ENCODE measurements at regions not wholly inside any gene's neighbourhood (a gene's known extent, or its start where the extent isn't known, plus 50 kb on each side); places are given as distances from the start of the nearest gene placed in this dataset.

DNA sequence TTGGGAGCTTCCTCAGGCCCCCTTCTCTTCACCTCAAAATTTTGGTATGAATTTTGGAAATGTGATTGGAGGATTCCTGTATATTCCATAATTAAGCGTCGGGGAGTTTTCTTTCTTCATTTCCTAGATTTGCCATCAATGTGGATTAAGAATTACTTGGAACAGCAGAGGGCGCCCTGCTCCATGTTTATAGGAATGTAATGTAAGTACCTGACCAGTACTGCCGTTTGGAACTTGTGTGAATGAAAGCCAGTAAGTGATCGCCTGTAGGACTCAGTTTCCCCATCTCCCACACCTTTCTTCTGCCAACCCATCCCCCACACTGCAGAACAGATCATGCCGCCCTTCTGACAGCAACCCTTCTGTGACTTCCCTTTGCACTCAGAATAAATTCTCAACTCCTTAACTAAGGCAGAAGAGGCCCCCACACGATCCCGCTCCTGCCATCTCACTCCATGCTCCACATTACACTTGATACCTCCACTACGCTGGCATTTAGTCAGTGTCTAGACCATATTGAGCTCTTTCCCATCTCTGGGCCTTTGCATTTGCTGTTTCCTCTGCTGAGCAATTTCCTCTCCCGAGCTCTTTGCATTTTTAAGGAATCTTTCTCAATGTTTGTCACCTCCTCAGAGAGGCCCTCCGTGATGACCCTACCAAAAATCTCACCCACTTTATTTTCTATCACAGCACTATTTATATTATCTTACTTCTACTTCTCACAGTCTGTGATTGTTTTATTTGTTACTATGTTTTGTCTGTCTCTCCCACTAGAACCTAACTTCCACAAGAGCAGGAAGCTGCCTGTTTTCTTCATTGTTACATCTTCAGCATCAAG is 79.5 kb upstream of the HTR4 start:
- peak; percentile 84 for DNase-seq (ENCODE audit: low read depth)
- TF ChIP-seq, protein P1, sequence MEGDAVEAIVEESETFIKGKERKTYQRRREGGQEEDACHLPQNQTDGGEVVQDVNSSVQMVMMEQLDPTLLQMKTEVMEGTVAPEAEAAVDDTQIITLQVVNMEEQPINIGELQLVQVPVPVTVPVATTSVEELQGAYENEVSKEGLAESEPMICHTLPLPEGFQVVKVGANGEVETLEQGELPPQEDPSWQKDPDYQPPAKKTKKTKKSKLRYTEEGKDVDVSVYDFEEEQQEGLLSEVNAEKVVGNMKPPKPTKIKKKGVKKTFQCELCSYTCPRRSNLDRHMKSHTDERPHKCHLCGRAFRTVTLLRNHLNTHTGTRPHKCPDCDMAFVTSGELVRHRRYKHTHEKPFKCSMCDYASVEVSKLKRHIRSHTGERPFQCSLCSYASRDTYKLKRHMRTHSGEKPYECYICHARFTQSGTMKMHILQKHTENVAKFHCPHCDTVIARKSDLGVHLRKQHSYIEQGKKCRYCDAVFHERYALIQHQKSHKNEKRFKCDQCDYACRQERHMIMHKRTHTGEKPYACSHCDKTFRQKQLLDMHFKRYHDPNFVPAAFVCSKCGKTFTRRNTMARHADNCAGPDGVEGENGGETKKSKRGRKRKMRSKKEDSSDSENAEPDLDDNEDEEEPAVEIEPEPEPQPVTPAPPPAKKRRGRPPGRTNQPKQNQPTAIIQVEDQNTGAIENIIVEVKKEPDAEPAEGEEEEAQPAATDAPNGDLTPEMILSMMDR (IDR thresholded peaks at IDR 0.05; ENCODE audit: insufficient read depth, low read depth, low read length) = peak; percentile 71
- H3K4me3 ChIP-seq (ENCODE audit: low read depth, low read length) = no peak overlapping the region

DNA sequence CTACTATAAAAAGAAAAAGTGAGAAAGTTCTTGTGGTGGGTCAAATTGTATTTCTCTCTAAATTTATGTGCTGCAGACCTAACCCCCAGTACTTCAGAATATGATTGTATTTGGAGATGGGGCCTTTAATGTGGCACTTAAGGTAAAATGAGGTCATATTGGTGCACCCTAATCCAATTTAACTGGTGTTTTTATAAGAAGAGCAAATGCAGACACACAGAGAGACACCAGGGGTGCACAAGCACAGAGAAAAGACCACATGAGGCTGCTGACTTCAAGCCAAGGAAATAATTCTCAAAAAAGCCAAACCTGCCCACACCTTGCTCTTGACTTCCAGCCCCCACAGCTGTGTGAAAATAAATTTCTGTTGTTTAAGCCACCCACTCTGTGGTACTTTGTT is 80.2 kb upstream of the HTR4 start:
- TF ChIP-seq, protein P1 (IDR thresholded peaks at IDR 0.05; ENCODE audit: insufficient read depth, low read depth, low read length) = no peak
- H3K4me3 ChIP-seq (ENCODE audit: low read depth, low read length) = no peak overlapping the region
- DNase-seq (ENCODE audit: low read depth) = no peak

DNA sequence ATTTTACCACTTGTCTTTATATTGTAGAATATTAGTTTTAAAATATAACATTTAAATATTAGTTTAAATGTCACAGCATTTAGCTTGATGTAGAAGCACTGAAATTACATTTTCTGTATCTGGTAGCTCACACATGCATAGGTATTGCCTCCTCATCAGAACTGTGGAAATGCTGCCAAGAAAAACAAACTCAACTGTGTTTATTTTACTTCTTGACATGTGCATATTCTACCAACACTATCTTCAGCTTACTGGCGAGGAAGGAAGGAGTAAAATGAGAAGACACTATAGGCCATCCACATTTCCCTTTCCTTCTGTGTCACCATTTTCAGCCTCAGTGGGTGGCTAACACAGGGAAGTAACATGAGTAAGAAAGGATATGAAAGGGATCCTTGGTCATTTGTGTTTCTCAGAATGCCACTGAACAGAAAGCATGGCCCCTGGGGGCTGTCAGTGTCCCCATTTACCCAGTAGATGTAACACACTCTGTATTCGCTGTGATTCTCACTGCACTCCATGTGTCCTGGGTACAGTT is 81.0 kb upstream of the HTR4 start:
- TF ChIP-seq, protein P1 (IDR thresholded peaks at IDR 0.05; ENCODE audit: insufficient read depth, low read depth, low read length) = no peak
- no peak overlapping the region for H3K4me3 ChIP-seq (ENCODE audit: low read depth, low read length)
- DNase-seq (ENCODE audit: low read depth) = no peak

DNA sequence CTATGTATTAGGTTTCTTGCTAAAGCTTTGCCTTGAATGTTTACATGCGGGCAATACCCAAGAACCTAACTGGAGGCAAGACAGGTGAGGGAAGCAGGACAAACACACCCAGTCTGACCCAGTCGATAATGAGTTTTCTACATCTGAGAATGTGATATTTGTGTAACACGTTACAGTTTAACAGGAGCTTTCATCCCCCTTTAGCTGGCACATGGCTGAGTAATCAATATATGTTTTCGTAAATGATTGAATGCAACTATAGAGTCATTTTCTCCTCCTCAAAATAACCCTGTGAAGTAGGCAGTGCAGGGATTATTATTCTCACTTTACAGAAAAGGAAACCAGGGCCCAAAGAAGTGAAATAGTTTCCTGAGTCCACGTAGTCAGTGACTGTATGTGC is 84.7 kb upstream of the HTR4 start:
- DNase-seq (ENCODE audit: low read depth) = no peak
- TF ChIP-seq, protein P1 (IDR thresholded peaks at IDR 0.05; ENCODE audit: insufficient read depth, low read depth, low read length) = no peak
- H3K4me3 ChIP-seq (ENCODE audit: low read depth, low read length) = no peak overlapping the region

DNA sequence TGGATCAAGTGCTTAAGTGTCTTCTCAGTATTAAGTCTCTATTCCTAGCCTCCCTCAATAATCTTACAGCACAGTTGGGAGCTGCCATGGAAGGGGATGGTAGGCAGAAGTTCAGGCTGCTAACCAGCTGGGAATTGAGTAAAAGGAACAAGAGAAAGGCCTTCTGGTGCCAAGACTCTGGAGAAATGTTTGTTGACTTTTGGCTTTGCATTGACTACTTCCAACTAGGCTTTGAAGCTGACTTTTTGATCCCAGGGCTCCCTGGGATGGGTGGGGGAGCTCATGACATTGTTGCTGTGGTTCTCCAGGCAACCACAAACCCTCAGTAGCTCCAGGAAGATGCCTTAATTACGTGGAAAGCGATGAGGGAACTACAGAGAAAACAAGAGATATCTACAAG is 85.2 kb upstream of the HTR4 start:
- no peak for DNase-seq (ENCODE audit: low read depth)
- H3K4me3 ChIP-seq (ENCODE audit: low read depth, low read length) = no peak overlapping the region
- TF ChIP-seq, protein P1 (IDR thresholded peaks at IDR 0.05; ENCODE audit: insufficient read depth, low read depth, low read length) = no peak

GRCh38 chr5:148740079-148740858 is 85.9 kb upstream of the HTR4 start:
- TF ChIP-seq, protein P1 (IDR thresholded peaks at IDR 0.05; ENCODE audit: insufficient read depth, low read depth, low read length) = no peak
- no peak overlapping the region for H3K4me3 ChIP-seq (ENCODE audit: low read depth, low read length)
- no peak for DNase-seq (ENCODE audit: low read depth)
